Type B pancreatic cell (in vitro differentiated cells): ENCODE measurements at regions not wholly inside any gene's neighbourhood (a gene's known extent, or its start where the extent isn't known, plus 50 kb on each side); places are given as distances from the start of the nearest gene placed in this dataset.

ENCODE experiments used
- DNase-seq: peaks from one replicate; pipeline ENCODE4 v3.0.0; 2021; ENCODE audit warnings: mixed read lengths; ENCODE audit not compliant: unreplicated experiment; ENCODE audit errors: extremely low spot score
- H3K27ac Mint-ChIP-seq: 2 replicates; pipeline ENCODE4 v1.8.0; 2021; ENCODE audit warnings: mild to moderate bottlenecking, mixed read lengths
- H3K27me3 Mint-ChIP-seq: 2 replicates; pipeline ENCODE4 v1.8.0; 2021; ENCODE audit warnings: mixed read lengths
- H3K36me3 Mint-ChIP-seq: 2 replicates; pipeline ENCODE4 v1.8.0; 2021; ENCODE audit warnings: mixed read lengths
- H3K4me1 Mint-ChIP-seq: one replicate; pipeline ENCODE4 v1.8.0; 2021; ENCODE audit warnings: mixed read lengths; ENCODE audit not compliant: unreplicated experiment
- H3K4me3 Mint-ChIP-seq: 2 replicates; pipeline ENCODE4 v1.8.0; 2021; ENCODE audit warnings: mild to moderate bottlenecking, mixed read lengths
- H3K9me3 Mint-ChIP-seq: 2 replicates; pipeline ENCODE4 v1.8.0; 2021; ENCODE audit warnings: mixed read lengths
- TF ChIP-seq, protein P1 (sequence below): fragments of 200-600 bp; sonication (generic); conservative IDR thresholded peaks from 2 replicates; pipeline ENCODE4 v1.5.0; 2021; ENCODE audit warnings: antibody characterized with exemption, mild to moderate bottlenecking

DNA sequence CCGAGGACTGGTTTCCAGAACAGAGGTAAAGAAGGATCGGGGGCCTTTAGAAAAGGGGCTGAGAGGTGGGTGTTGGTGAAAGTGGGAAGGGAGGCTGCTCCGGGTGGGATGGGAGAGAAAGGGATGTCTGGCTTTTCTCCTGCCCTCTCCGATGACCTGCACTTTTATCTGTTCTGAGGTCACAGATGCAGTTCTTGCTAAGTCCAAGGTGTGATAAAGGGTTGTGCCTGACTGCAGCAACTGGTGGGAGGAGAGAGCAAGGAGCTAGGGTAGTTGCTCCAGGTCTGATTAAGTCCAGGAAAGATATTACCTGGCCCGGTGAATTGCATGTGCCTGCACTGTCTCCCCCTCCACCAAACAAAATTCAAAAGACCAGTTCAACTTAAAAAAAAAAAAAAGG, 145.6 kb upstream of the SOX4 start:
- Mint-ChIP-seq H3K36me3 (no peaks in the 10 kb centered on the region), H3K27me3 (peaks cover 3% of the 10 kb centered on the region), H3K4me1 (peaks cover 10% of the 10 kb centered on the region), H3K27ac (no peak overlapping the region), H3K9me3 (peaks cover 8% of the 10 kb centered on the region), H3K4me3 (no peak overlapping the region)
- no peak for DNase-seq
- TF ChIP-seq, protein P1, sequence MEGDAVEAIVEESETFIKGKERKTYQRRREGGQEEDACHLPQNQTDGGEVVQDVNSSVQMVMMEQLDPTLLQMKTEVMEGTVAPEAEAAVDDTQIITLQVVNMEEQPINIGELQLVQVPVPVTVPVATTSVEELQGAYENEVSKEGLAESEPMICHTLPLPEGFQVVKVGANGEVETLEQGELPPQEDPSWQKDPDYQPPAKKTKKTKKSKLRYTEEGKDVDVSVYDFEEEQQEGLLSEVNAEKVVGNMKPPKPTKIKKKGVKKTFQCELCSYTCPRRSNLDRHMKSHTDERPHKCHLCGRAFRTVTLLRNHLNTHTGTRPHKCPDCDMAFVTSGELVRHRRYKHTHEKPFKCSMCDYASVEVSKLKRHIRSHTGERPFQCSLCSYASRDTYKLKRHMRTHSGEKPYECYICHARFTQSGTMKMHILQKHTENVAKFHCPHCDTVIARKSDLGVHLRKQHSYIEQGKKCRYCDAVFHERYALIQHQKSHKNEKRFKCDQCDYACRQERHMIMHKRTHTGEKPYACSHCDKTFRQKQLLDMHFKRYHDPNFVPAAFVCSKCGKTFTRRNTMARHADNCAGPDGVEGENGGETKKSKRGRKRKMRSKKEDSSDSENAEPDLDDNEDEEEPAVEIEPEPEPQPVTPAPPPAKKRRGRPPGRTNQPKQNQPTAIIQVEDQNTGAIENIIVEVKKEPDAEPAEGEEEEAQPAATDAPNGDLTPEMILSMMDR: no peak

- Mint-ChIP-seq H3K4me1 (peaks cover 10% of the 10 kb centered on the region), H3K4me3 (no peak overlapping the region), H3K36me3 (no peaks in the 10 kb centered on the region), H3K27ac (no peak overlapping the region), H3K9me3 (peaks cover 8% of the 10 kb centered on the region), H3K27me3 (peaks cover 3% of the 10 kb centered on the region)
- TF ChIP-seq, protein P1: no peak
- no peak for DNase-seq
Measured at GRCh38 chr6:21448485-21449109, 145.0 kb upstream of the SOX4 start.

- H3K4me1 Mint-ChIP-seq: peaks cover 15% of the 10 kb centered on the region
- no peak overlapping the region for H3K27ac Mint-ChIP-seq
- H3K9me3 Mint-ChIP-seq: peaks cover 8% of the 10 kb centered on the region
- no peak for DNase-seq
- TF ChIP-seq, protein P1: no peak
- peaks cover 3% of the 10 kb centered on the region for H3K27me3 Mint-ChIP-seq
- H3K36me3 Mint-ChIP-seq: no peaks in the 10 kb centered on the region
- H3K4me3 Mint-ChIP-seq: no peak overlapping the region
Measured at GRCh38 chr6:21450149-21450548, 143.4 kb upstream of the SOX4 start.

- DNase-seq: no peak
- no peaks in the 10 kb centered on the region for H3K36me3 Mint-ChIP-seq
- H3K27ac Mint-ChIP-seq: no peak overlapping the region
- H3K27me3 Mint-ChIP-seq: peaks cover 3% of the 10 kb centered on the region
- peaks cover 8% of the 10 kb centered on the region for H3K9me3 Mint-ChIP-seq
- H3K4me3 Mint-ChIP-seq: no peak overlapping the region
- peaks cover 19% of the 10 kb centered on the region for H3K4me1 Mint-ChIP-seq
- TF ChIP-seq, protein P1: no peak
Measured at GRCh38 chr6:21450628-21451027, 142.9 kb upstream of the SOX4 start.

DNA sequence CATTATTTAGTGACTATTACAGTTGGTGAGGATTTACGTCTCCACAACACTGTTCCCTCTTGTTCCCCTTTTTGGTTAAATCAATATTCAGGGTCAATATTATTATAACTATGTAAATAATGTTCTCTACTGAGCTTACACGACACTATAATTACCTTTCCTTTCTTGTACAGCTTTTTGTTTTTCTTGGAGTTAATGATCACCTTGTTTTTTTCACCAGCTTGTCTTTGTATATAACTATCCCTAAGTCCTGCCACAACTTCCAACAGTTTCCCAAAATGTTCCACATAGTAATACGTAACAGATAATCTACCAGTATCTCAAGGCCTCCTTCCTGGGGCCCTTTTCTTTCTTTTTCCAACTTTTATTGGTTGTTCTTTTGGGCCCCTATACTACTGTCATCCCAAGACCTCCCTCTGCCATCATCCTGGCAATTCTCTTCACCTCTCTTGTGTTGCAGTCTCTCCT, 142.0 kb upstream of the SOX4 start:
- no peaks in the 10 kb centered on the region for H3K36me3 Mint-ChIP-seq
- no peak for DNase-seq
- no peak overlapping the region for H3K4me3 Mint-ChIP-seq
- H3K27ac Mint-ChIP-seq: no peak overlapping the region
- H3K4me1 Mint-ChIP-seq: peaks cover 20% of the 10 kb centered on the region
- peaks cover 8% of the 10 kb centered on the region for H3K9me3 Mint-ChIP-seq
- TF ChIP-seq, protein P1: no peak
- no peaks in the 10 kb centered on the region for H3K27me3 Mint-ChIP-seq
